Hepatocyte (in vitro differentiated cells): ENCODE measurements at regions not wholly inside any gene's neighbourhood (a gene's known extent, or its start where the extent isn't known, plus 50 kb on each side); places are given as distances from the start of the nearest gene placed in this dataset.

ENCODE experiments used
- DNase-seq: peaks from one replicate; pipeline ENCODE4 v3.0.0-alpha.2; 2016; ENCODE audit warnings: low spot score
- H2AFZ ChIP-seq: fragments of 200-600 bp; sonication (generic); 2 replicates; pipeline ENCODE4 v1.6.0; 2016; ENCODE audit warnings: antibody characterized with exemption, mild to moderate bottlenecking
- H3K27ac ChIP-seq: fragments of 200-600 bp; sonication (generic); 2 replicates; pipeline ENCODE4 v1.5.1; 2016; ENCODE audit warnings: mild to moderate bottlenecking
- H3K27me3 ChIP-seq: fragments of 200-600 bp; sonication (generic); 2 replicates; pipeline ENCODE4 v1.6.1; 2016
- H3K36me3 ChIP-seq: fragments of 200-600 bp; sonication (generic); replicated peaks from 2 replicates; pipeline ENCODE4 v1.5.1; 2016; ENCODE audit warnings: low read depth; ENCODE audit not compliant: insufficient read depth
- H3K4me1 ChIP-seq: fragments of 200-600 bp; sonication (generic); 2 replicates; pipeline ENCODE4 v1.5.1; 2016; ENCODE audit warnings: mild to moderate bottlenecking, moderate library complexity; ENCODE audit not compliant: insufficient read depth
- H3K4me2 ChIP-seq: fragments of 200-600 bp; sonication (generic); 2 replicates; pipeline ENCODE4 v1.6.0; 2016
- H3K4me3 ChIP-seq: fragments of 200-600 bp; sonication (generic); 2 replicates; pipeline ENCODE4 v1.5.1; 2016; ENCODE audit warnings: mild to moderate bottlenecking
- H3K79me2 ChIP-seq: fragments of 200-600 bp; sonication (generic); 2 replicates; pipeline ENCODE4 v1.6.0; 2017; ENCODE audit warnings: mild to moderate bottlenecking
- H3K9me2 ChIP-seq: fragments of 200-600 bp; sonication (generic); replicated peaks from 2 replicates; pipeline ENCODE4 v1.6.0; 2017; ENCODE audit warnings: mild to moderate bottlenecking; ENCODE audit not compliant: insufficient read depth
- H3K9me3 ChIP-seq: fragments of 200-600 bp; sonication (generic); 2 replicates; pipeline ENCODE4 v1.5.1; 2016; ENCODE audit warnings: low read depth, mild to moderate bottlenecking
- H4K20me1 ChIP-seq: fragments of 200-600 bp; sonication (generic); 2 replicates; pipeline ENCODE4 v1.6.0; 2016; ENCODE audit warnings: mild to moderate bottlenecking; ENCODE audit not compliant: insufficient read depth, poor library complexity, severe bottlenecking
- EZH2 ChIP-seq: fragments of 200-600 bp; sonication (generic); IDR thresholded peaks from 2 replicates; pipeline ENCODE4 v1.6.1; 2016; ENCODE audit warnings: antibody characterized with exemption, mild to moderate bottlenecking, borderline replicate concordance
- EZH2phosphoT487 ChIP-seq: fragments of 200-600 bp; sonication (generic); IDR thresholded peaks from one replicate; pipeline ENCODE4 v1.6.1; 2018; ENCODE audit warnings: antibody characterized with exemption, mild to moderate bottlenecking, low read depth, moderate library complexity; ENCODE audit not compliant: unreplicated experiment, severe bottlenecking
- WGBS: methylation state at CpG from one replicate; pipeline ENCODE4 v1.1.6; 2016; ENCODE audit warnings: low lambda C conversion rate; ENCODE audit errors: missing lambda C conversion rate; 5-methylcytosine and 5-hydroxymethylcytosine counted together
- TF ChIP-seq, protein P1 (sequence below): fragments of 200-600 bp; sonication (generic); IDR thresholded peaks from 2 replicates; pipeline ENCODE4 v1.5.1; 2016; ENCODE audit warnings: antibody characterized with exemption, mild to moderate bottlenecking; ENCODE audit not compliant: poor library complexity

DNA sequence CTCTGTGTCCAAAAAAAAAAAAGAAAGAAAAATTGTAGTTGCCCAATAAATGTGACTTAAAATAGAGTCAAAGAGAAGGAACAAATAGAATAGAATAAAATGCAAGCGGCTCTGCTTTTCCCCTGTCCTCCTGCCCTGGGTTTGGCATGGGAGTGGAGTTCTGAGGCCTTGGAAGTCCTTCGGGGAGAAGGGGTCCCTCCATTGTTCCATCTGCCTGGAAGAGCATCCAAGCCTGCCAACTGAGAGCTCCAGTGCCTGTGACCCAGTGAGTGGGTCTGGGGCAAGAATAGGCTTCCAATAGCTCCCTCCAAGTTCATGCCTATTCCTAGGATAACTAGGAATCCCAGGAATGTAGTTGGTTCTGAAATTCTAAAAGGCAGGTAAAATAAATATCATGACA, 321.4 kb downstream of the MYCN start:
- Histone ChIP-seq H3K9me2 (no peaks in the 10 kb centered on the region), H3K4me1 (no peaks in the 10 kb centered on the region), H3K4me2 (no peak overlapping the region), H3K27me3 (no peaks in the 10 kb centered on the region), H3K9me3 (no peaks in the 10 kb centered on the region), H2AFZ (no peak overlapping the region), H3K79me2 (no peaks in the 10 kb centered on the region), H3K27ac (no peak overlapping the region), H3K36me3 (no peaks in the 10 kb centered on the region), H3K4me3 (no peak overlapping the region), H4K20me1 (no peaks in the 10 kb centered on the region)
- no peak for DNase-seq
- WGBS, result 87% methylated on average over 2 of the region's 2 CpGs
- TF ChIP-seq EZH2phosphoT487 (no peak), EZH2 (no peak)
- TF ChIP-seq, protein P1, sequence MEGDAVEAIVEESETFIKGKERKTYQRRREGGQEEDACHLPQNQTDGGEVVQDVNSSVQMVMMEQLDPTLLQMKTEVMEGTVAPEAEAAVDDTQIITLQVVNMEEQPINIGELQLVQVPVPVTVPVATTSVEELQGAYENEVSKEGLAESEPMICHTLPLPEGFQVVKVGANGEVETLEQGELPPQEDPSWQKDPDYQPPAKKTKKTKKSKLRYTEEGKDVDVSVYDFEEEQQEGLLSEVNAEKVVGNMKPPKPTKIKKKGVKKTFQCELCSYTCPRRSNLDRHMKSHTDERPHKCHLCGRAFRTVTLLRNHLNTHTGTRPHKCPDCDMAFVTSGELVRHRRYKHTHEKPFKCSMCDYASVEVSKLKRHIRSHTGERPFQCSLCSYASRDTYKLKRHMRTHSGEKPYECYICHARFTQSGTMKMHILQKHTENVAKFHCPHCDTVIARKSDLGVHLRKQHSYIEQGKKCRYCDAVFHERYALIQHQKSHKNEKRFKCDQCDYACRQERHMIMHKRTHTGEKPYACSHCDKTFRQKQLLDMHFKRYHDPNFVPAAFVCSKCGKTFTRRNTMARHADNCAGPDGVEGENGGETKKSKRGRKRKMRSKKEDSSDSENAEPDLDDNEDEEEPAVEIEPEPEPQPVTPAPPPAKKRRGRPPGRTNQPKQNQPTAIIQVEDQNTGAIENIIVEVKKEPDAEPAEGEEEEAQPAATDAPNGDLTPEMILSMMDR, result no peak

DNA sequence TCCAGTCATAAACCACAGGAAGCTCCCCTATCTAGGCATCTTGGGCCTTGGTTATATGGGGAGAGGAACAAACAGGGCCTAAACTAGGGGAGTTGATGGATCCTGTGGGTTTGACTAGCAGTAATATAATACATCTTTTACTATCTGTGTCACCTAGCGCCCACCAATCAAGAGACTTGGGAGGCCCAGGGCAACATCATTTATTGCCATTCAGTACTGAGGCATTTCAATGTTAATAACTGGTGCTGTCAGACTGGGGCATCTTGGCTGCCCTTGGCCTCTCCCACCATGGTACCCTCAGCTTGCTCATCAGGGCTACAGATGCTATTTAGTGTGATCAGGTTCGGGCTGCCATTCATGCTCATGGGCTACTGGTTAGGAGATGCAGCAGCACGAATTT, 320.7 kb downstream of the MYCN start:
- no peak overlapping the region for H3K27ac ChIP-seq
- no peak overlapping the region for H3K4me3 ChIP-seq
- H3K4me2 ChIP-seq, result no peak overlapping the region
- H3K27me3 ChIP-seq, result no peaks in the 10 kb centered on the region
- H4K20me1 ChIP-seq, result no peaks in the 10 kb centered on the region
- no peaks in the 10 kb centered on the region for H3K79me2 ChIP-seq
- H3K4me1 ChIP-seq, result no peaks in the 10 kb centered on the region
- TF ChIP-seq, protein P1, result no peak
- TF ChIP-seq EZH2 (no peak), EZH2phosphoT487 (no peak)
- no peaks in the 10 kb centered on the region for H3K9me3 ChIP-seq
- no peaks in the 10 kb centered on the region for H3K9me2 ChIP-seq
- WGBS, result 89% methylated on average over 3 of the region's 3 CpGs
- no peaks in the 10 kb centered on the region for H3K36me3 ChIP-seq
- DNase-seq, result no peak
- no peak overlapping the region for H2AFZ ChIP-seq

DNA sequence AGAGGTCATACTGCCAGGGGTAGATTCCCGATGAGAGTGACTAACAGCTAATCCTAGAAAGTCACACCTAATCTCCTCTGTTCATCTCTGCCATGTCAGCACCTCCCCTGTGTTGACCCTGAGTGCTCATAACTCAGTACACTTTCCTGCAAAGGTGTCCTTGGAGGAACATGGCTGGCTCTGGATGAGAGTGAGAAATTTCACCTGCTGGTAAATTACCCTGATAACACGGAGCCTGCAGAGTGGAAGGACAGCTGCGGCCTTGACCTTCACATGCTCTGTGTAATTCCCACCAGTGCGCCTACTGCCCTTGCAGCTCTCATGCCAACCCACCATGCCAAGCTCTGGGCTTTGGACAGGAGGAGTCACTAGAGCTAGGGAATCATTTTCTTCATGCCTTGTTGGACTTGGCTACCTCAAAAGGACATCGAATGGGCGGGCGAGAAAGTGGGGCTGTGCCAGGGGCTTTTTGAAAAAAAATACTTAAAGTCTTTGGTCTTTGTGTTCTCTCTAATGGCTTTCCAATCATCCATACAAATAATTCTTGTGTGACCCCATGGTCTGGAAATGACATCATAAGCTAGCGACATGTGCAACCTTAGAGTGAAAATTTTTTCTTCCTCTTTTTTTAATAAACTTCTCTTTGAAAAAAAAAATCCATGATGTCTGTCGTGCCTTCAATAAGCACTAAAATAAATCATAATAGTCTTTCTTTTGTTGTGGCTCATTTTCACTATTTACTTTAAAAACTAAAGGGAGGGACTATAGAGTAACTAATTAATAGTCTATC, 319.9 kb downstream of the MYCN start:
- H2AFZ ChIP-seq, result no peak overlapping the region
- no peaks in the 10 kb centered on the region for H3K9me2 ChIP-seq
- H3K27ac ChIP-seq, result no peak overlapping the region

More for the DNA sequence above, 319.9 kb downstream of the MYCN start:
- no peaks in the 10 kb centered on the region for H3K36me3 ChIP-seq
- peak; percentile 26 for DNase-seq
- no peaks in the 10 kb centered on the region for H3K9me3 ChIP-seq
- WGBS, result 76% methylated on average over 9 of the region's 9 CpGs
- H3K4me3 ChIP-seq, result no peak overlapping the region
- H3K79me2 ChIP-seq, result no peaks in the 10 kb centered on the region
- H3K4me1 ChIP-seq, result no peaks in the 10 kb centered on the region
- H3K4me2 ChIP-seq, result no peak overlapping the region
- no peaks in the 10 kb centered on the region for H4K20me1 ChIP-seq
- TF ChIP-seq EZH2 (no peak), EZH2phosphoT487 (no peak)
- TF ChIP-seq, protein P1, result no peak
- H3K27me3 ChIP-seq, result no peaks in the 10 kb centered on the region
